NB4 (cell line): ENCODE measurements at regions not wholly inside any gene's neighbourhood (a gene's known extent, or its start where the extent isn't known, plus 50 kb on each side); places are given as distances from the start of the nearest gene placed in this dataset.

Experiments used
- DNase-seq: peaks from one replicate; pipeline ENCODE4 v3.0.0; 2010; ENCODE audit warnings: low read depth
- H3K4me3 ChIP-seq: one replicate; pipeline ENCODE4 v1.5.1; 2011; ENCODE audit warnings: mild to moderate bottlenecking, low read depth, low read length, moderate library complexity
- CTCF ChIP-seq: IDR thresholded peaks from one replicate; pipeline ENCODE4 v1.5.1; 2012; ENCODE audit warnings: low read depth, low read length
- MAX ChIP-seq: IDR thresholded peaks from 2 replicates; pipeline ENCODE4 v1.6.1; 2011; ENCODE audit warnings: low read depth, low read length
- MYC ChIP-seq: IDR thresholded peaks from 2 replicates; pipeline ENCODE4 v1.6.1; 2011; ENCODE audit warnings: low read depth, low read length
- POLR2A ChIP-seq: IDR thresholded peaks from 2 replicates; pipeline ENCODE4 v1.6.1; 2011; ENCODE audit warnings: mild to moderate bottlenecking; ENCODE audit not compliant: insufficient read length; ENCODE audit errors: extremely low read depth

GRCh38 chr1:56389813-56390212 is 189.6 kb downstream of the PLPP3 start:
- DNase-seq = no peak
- no peak overlapping the region for H3K4me3 ChIP-seq
- TF ChIP-seq MAX (no peak), MYC (no peak), POLR2A (no peak), CTCF (no peak)

GRCh38 chr1:56387071-56387740 is 192.2 kb downstream of the PLPP3 start:
- no peak overlapping the region for H3K4me3 ChIP-seq
- no peak for DNase-seq
- TF ChIP-seq MYC (no peak), MAX (no peak), CTCF (no peak), POLR2A (no peak)

- no peak overlapping the region for H3K4me3 ChIP-seq
- peak; percentile 4 for DNase-seq
- no peak for TF ChIP-seq POLR2A
- no peak for TF ChIP-seq CTCF
- no peak for TF ChIP-seq MAX
- no peak for TF ChIP-seq MYC
Measured at GRCh38 chr1:56385314-56385713, 194.0 kb downstream of the PLPP3 start.

- DNase-seq = no peak
- no peak for TF ChIP-seq CTCF
- TF ChIP-seq POLR2A = no peak
- no peak for TF ChIP-seq MYC
- no peak for TF ChIP-seq MAX
- H3K4me3 ChIP-seq = no peak overlapping the region
Measured at GRCh38 chr1:56382929-56383328, 196.4 kb downstream of the PLPP3 start.

- no peak for DNase-seq
- TF ChIP-seq MYC (no peak), MAX (no peak), POLR2A (no peak), CTCF (no peak)
Measured at GRCh38 chr1:56380531-56380930, 198.8 kb downstream of the PLPP3 start.

More at GRCh38 chr1:56380531-56380930, 198.8 kb downstream of the PLPP3 start:
- H3K4me3 ChIP-seq = no peak overlapping the region
